WTC11 (cell line): ENCODE measurements at regions not wholly inside any gene's neighbourhood (a gene's known extent, or its start where the extent isn't known, plus 50 kb on each side); places are given as distances from the start of the nearest gene placed in this dataset.

Experiments used
- AFF4 ChIP-seq: sonication (generic); formaldehyde crosslinking; IDR thresholded peaks from 2 replicates; pipeline ENCODE4 v1.8.1; 2023; ENCODE audit warnings: mild to moderate bottlenecking, missing genetic modification reagents, borderline replicate concordance
- ARID4B ChIP-seq: sonication (generic); formaldehyde crosslinking; IDR thresholded peaks from 2 replicates; pipeline ENCODE4 v1.8.0; 2023; ENCODE audit warnings: missing genetic modification reagents, mild to moderate bottlenecking, borderline replicate concordance
- CTCF ChIP-seq: fragments of 200-600 bp; IDR thresholded peaks from 2 replicates; pipeline ENCODE4 v1.8.0; 2022; ENCODE audit warnings: antibody characterized with exemption
- E2F1 ChIP-seq: sonication (generic); formaldehyde crosslinking; IDR thresholded peaks from 2 replicates; pipeline ENCODE4 v1.8.0; 2022; ENCODE audit warnings: mild to moderate bottlenecking, missing genetic modification reagents
- E2F4 ChIP-seq: sonication (generic); formaldehyde crosslinking; IDR thresholded peaks from 2 replicates; pipeline ENCODE4 v1.8.1; 2022; ENCODE audit warnings: low read depth, mild to moderate bottlenecking, moderate library complexity, missing genetic modification reagents, borderline replicate concordance
- FOXJ3 ChIP-seq: sonication (generic); formaldehyde crosslinking; IDR thresholded peaks from 2 replicates; pipeline ENCODE4 v1.9.0; 2021; ENCODE audit warnings: missing genetic modification reagents, mild to moderate bottlenecking, borderline replicate concordance
- HMGA2 ChIP-seq: fragments of 250-450 bp; sonication (Bioruptor Pico); IDR thresholded peaks from 2 replicates; pipeline ENCODE4 v1.4.0; 2021; ENCODE audit warnings: mild to moderate bottlenecking, moderate library complexity
- KAT7 ChIP-seq: sonication (generic); formaldehyde crosslinking; IDR thresholded peaks from 2 replicates; pipeline ENCODE4 v1.8.1; 2023; ENCODE audit warnings: missing genetic modification reagents, mild to moderate bottlenecking, borderline replicate concordance
- MAX ChIP-seq: sonication (generic); formaldehyde crosslinking; IDR thresholded peaks from 2 replicates; pipeline ENCODE4 v1.8.0; 2022; ENCODE audit warnings: mild to moderate bottlenecking, missing genetic modification reagents
- RELA ChIP-seq: sonication (generic); formaldehyde crosslinking; IDR thresholded peaks from 2 replicates; pipeline ENCODE4 v1.8.1; 2022; ENCODE audit warnings: missing genetic modification reagents, mild to moderate bottlenecking, borderline replicate concordance
- SP1 ChIP-seq: sonication (generic); formaldehyde crosslinking; conservative IDR thresholded peaks from 2 replicates; pipeline ENCODE4 v1.8.1; 2022; ENCODE audit warnings: missing genetic modification reagents
- TCF7 ChIP-seq: sonication (generic); formaldehyde crosslinking; IDR thresholded peaks from 2 replicates; pipeline ENCODE4 v1.8.0; 2022; ENCODE audit warnings: mild to moderate bottlenecking, low read depth, missing genetic modification reagents, moderate library complexity
- USF2 ChIP-seq: sonication (generic); formaldehyde crosslinking; IDR thresholded peaks from 2 replicates; pipeline ENCODE4 v1.8.1; 2023; ENCODE audit warnings: mild to moderate bottlenecking, missing genetic modification reagents, moderate library complexity
- ZNF138 ChIP-seq: sonication (generic); formaldehyde crosslinking; conservative IDR thresholded peaks from 2 replicates; pipeline ENCODE4 v1.8.1; 2022; ENCODE audit warnings: mild to moderate bottlenecking, moderate library complexity, missing genetic modification reagents

- TF ChIP-seq SP1 (CRISPR knock-in tag) (no peak), FOXJ3 (CRISPR knock-in tag) (no peak), HMGA2 (no peak), AFF4 (CRISPR knock-in tag) (no peak), RELA (CRISPR knock-in tag) (no peak), CTCF (no peak), E2F1 (CRISPR knock-in tag) (no peak), TCF7 (CRISPR knock-in tag) (no peak), E2F4 (CRISPR knock-in tag) (no peak), ARID4B (CRISPR knock-in tag) (no peak), KAT7 (CRISPR knock-in tag) (no peak), MAX (CRISPR knock-in tag) (no peak), ZNF138 (no peak), USF2 (CRISPR knock-in tag) (no peak)
Measured at GRCh38 chr13:78382491-78382890, 220.9 kb downstream of the POU4F1 start.
